H1 (cell line): ENCODE measurements at regions not wholly inside any gene's neighbourhood (a gene's known extent, or its start where the extent isn't known, plus 50 kb on each side); places are given as distances from the start of the nearest gene placed in this dataset.

Experiments used
- BCL11A ChIP-seq, 2 experiments: IDR thresholded peaks; one replicate each; pipeline ENCODE4 v1.6.1; 2011; ENCODE audit warnings: low read depth in 2 of 2, low read length in 2 of 2, mild to moderate bottlenecking in 2 of 2
- CBX8 ChIP-seq: fragments of 300-800, 300-1000 bp; sonication (generic); IDR thresholded peaks from 2 replicates; pipeline ENCODE4 v1.7.1; 2016; ENCODE audit warnings: low read depth, low read length, borderline replicate concordance
- HDAC2 ChIP-seq, 2 experiments: fragments of 300-600 bp in 1 of 2; sonication (generic) in 1 of 2; IDR thresholded peaks; 2 replicates each; pipeline ENCODE4 v1.6.1; 2011 to 2012; ENCODE audit warnings: low read depth in 2 of 2, low read length in 2 of 2, mild to moderate bottlenecking in 2 of 2, moderate library complexity in 2 of 2, borderline replicate concordance in 1 of 2, inconsistent platforms in 1 of 2
- PHF8 ChIP-seq: fragments of 200-600 bp; sonication (generic); conservative IDR thresholded peaks from 2 replicates; pipeline ENCODE4 v1.7.1; 2012; ENCODE audit warnings: low read depth, mild to moderate bottlenecking, inconsistent platforms, low read length, moderate library complexity
- SIRT6 ChIP-seq: IDR thresholded peaks from one replicate; pipeline ENCODE4 v1.7.1; 2012; ENCODE audit warnings: low read length, inconsistent platforms
- TF ChIP-seq, protein P1 (sequence below): fragments of 300-600 bp; sonication (generic); IDR thresholded peaks from 2 replicates; pipeline ENCODE4 v1.7.1; 2012; ENCODE audit warnings: low read length, moderate library complexity, mild to moderate bottlenecking, inconsistent platforms; ENCODE audit not compliant: insufficient replicate concordance
- TF ChIP-seq, protein P2 (sequence below): IDR thresholded peaks from 2 replicates; pipeline ENCODE4 v1.6.1; 2012; ENCODE audit warnings: inconsistent platforms

DNA sequence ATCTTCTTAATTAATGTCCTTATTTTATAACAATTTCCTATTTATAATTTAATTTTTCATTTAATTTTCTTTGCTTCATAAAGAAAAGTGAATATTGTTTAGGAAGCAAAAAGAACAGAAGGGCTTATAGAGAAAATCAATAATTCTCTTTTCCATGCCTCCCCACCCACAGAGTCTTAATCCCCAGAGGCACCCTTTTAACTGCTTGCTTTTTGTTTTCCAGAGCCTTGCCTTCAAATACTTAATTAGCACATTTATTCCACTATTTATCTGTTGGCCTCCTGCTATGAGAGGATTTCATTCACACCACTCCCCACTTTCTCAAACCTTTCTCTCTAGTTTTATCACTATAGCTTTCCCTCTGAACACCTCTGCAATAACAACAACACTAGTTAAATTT is 373.6 kb downstream of the MBD2 start (continued):
- TF ChIP-seq, protein P1, sequence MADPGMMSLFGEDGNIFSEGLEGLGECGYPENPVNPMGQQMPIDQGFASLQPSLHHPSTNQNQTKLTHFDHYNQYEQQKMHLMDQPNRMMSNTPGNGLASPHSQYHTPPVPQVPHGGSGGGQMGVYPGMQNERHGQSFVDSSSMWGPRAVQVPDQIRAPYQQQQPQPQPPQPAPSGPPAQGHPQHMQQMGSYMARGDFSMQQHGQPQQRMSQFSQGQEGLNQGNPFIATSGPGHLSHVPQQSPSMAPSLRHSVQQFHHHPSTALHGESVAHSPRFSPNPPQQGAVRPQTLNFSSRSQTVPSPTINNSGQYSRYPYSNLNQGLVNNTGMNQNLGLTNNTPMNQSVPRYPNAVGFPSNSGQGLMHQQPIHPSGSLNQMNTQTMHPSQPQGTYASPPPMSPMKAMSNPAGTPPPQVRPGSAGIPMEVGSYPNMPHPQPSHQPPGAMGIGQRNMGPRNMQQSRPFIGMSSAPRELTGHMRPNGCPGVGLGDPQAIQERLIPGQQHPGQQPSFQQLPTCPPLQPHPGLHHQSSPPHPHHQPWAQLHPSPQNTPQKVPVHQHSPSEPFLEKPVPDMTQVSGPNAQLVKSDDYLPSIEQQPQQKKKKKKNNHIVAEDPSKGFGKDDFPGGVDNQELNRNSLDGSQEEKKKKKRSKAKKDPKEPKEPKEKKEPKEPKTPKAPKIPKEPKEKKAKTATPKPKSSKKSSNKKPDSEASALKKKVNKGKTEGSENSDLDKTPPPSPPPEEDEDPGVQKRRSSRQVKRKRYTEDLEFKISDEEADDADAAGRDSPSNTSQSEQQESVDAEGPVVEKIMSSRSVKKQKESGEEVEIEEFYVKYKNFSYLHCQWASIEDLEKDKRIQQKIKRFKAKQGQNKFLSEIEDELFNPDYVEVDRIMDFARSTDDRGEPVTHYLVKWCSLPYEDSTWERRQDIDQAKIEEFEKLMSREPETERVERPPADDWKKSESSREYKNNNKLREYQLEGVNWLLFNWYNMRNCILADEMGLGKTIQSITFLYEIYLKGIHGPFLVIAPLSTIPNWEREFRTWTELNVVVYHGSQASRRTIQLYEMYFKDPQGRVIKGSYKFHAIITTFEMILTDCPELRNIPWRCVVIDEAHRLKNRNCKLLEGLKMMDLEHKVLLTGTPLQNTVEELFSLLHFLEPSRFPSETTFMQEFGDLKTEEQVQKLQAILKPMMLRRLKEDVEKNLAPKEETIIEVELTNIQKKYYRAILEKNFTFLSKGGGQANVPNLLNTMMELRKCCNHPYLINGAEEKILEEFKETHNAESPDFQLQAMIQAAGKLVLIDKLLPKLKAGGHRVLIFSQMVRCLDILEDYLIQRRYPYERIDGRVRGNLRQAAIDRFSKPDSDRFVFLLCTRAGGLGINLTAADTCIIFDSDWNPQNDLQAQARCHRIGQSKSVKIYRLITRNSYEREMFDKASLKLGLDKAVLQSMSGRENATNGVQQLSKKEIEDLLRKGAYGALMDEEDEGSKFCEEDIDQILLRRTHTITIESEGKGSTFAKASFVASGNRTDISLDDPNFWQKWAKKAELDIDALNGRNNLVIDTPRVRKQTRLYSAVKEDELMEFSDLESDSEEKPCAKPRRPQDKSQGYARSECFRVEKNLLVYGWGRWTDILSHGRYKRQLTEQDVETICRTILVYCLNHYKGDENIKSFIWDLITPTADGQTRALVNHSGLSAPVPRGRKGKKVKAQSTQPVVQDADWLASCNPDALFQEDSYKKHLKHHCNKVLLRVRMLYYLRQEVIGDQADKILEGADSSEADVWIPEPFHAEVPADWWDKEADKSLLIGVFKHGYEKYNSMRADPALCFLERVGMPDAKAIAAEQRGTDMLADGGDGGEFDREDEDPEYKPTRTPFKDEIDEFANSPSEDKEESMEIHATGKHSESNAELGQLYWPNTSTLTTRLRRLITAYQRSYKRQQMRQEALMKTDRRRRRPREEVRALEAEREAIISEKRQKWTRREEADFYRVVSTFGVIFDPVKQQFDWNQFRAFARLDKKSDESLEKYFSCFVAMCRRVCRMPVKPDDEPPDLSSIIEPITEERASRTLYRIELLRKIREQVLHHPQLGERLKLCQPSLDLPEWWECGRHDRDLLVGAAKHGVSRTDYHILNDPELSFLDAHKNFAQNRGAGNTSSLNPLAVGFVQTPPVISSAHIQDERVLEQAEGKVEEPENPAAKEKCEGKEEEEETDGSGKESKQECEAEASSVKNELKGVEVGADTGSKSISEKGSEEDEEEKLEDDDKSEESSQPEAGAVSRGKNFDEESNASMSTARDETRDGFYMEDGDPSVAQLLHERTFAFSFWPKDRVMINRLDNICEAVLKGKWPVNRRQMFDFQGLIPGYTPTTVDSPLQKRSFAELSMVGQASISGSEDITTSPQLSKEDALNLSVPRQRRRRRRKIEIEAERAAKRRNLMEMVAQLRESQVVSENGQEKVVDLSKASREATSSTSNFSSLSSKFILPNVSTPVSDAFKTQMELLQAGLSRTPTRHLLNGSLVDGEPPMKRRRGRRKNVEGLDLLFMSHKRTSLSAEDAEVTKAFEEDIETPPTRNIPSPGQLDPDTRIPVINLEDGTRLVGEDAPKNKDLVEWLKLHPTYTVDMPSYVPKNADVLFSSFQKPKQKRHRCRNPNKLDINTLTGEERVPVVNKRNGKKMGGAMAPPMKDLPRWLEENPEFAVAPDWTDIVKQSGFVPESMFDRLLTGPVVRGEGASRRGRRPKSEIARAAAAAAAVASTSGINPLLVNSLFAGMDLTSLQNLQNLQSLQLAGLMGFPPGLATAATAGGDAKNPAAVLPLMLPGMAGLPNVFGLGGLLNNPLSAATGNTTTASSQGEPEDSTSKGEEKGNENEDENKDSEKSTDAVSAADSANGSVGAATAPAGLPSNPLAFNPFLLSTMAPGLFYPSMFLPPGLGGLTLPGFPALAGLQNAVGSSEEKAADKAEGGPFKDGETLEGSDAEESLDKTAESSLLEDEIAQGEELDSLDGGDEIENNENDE, result no peak
- TF ChIP-seq CBX8 (no peak), HDAC2 (IDR thresholded peaks at IDR 0.05; ENCODE audit: borderline replicate concordance in 1 of 2, low read depth in 2 of 2, low read length in 2 of 2) (peak in 1 of 2 experiments; percentile 64; a peak in 1 of 4 replicates), PHF8 (no peak), SIRT6 (no peak), BCL11A (IDR thresholded peaks at IDR 0.05; ENCODE audit: low read depth in 2 of 2, low read length in 2 of 2) (peak in 1 of 2 experiments; percentile 7)
- TF ChIP-seq, protein P2, sequence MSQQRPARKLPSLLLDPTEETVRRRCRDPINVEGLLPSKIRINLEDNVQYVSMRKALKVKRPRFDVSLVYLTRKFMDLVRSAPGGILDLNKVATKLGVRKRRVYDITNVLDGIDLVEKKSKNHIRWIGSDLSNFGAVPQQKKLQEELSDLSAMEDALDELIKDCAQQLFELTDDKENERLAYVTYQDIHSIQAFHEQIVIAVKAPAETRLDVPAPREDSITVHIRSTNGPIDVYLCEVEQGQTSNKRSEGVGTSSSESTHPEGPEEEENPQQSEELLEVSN, result no peak
